Epidermal melanocyte (primary cell): ENCODE measurements at regions not wholly inside any gene's neighbourhood (a gene's known extent, or its start where the extent isn't known, plus 50 kb on each side); places are given as distances from the start of the nearest gene placed in this dataset.
"Not testable (repeated sequence)": the region's sequence is repeated elsewhere in the genome, so short reads cannot be mapped to it uniquely, and the experiment has no call there.

Source experiments
- DNase-seq: peaks from one replicate; pipeline ENCODE4 v3.0.0; 2011; ENCODE audit warnings: low spot score; ENCODE audit not compliant: insufficient read length

DNA sequence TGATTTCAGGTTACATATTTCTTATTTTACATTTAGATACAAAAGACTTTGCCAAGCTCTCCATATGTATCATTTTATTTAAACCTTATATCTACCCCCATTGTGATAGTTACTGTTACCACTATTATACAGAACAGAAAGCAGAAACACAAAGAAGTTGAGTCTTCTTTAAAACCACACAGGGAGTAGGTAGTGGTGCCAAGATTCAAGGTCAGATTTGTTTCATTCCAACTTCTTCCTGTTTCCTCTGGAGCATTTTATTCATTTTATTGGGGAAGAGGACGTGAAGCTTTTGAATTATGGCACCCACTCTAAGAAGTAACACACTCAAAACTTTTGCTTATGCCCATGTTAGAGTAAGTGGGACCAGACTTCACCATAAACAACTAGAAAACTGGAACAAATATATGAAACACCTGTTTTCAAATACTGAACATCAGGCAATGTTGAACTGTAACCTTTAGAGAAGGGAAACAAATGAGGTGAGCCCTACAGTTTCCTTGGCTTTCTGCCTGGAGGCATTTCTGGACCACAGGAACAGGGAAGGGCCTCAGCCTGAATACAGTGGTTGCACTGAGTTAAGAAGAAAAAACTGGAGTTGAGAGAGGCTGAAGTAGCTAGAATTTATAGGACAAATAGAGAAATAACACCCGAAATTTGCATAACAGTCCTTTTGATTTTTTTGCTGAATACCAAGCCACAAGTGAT lies 160.4 kb upstream of the SSTR1 start:
- no peak for DNase-seq

DNA sequence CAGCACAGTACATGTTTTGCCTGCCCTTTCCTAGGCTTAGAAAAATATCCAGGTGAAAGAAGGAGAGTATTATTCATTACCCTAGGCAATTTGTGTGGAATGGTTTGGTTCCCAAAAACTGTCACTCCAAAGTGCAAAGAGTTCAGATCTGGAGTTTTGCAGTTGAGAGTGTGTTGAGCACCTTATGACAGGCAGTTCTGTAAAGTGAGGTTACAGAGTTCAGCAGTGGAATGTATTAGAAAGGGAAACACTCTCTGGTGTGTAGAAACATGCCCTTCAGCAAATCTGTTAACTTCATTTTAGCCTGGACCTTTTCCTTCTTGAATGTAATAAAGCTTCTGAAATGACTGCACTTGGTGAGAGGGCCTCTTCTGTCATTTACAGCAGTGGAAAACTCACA lies 154.0 kb upstream of the SSTR1 start:
- no peak for DNase-seq

DNA sequence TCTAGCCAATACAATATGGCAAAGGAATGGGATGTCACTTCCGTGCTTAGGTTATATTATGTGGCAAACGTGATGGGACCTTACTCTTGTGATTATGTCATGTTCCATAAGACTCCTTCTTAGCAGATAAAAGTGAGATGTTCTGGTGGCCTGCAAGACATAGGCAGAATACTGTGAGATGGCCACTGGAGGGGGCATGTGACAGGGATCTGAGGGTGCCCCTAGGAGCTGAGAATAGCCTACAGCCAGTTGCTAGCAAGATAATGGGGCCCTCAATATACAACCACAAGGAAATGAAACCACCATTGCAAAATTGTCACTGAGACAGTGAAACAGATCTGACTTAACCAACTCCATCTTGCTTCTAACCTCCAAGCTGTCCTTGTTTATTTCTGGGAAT lies 151.4 kb upstream of the SSTR1 start:
- no peak for DNase-seq

DNA sequence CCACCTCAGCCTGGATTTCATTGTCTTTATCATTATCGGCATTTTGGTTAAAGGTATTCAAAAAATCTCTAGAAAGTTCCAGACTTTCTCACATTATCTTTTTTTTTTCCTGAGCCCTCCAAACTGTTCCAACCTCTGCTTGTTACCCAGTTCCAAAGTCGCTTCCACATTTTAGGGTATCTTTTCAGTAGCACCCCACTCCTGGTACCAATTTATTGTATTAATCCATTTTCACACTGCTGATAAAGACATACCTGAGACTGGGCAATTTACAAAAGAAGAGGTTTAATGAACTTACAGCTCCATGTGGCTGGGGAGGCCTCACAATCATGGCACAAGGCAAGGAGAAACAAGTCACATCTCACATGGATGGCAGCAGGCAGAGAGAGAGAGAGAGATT lies 145.5 kb upstream of the SSTR1 start:
- DNase-seq = not testable (repeated sequence)

DNA sequence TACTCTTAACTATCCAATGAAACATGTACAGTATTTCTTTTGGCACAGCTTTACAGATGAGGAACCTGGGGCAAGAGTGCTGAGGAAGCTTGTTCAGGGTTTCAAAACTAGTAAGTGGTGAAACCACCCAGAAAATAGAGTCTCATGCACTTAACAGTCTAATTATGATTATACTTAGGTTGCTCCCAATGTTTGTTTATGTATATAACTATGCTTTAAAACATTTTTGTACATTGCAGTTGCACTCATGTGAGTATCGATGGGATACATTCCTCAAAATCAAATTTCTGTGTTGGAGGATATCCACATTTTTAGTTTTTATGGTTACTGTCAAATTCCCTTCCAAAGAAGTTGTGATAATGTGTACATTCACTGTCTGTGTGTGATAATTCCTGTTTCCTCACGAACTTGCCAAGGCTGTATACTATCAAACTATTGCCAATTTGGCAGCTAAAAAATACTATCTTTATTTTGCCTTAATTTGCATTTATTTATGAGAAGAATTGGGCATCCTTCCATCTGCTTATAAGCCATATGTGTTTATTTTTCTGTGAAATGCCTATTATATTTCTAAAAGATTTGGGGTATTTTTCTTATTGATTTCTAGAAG lies 143.9 kb upstream of the SSTR1 start:
- DNase-seq = no peak

DNA sequence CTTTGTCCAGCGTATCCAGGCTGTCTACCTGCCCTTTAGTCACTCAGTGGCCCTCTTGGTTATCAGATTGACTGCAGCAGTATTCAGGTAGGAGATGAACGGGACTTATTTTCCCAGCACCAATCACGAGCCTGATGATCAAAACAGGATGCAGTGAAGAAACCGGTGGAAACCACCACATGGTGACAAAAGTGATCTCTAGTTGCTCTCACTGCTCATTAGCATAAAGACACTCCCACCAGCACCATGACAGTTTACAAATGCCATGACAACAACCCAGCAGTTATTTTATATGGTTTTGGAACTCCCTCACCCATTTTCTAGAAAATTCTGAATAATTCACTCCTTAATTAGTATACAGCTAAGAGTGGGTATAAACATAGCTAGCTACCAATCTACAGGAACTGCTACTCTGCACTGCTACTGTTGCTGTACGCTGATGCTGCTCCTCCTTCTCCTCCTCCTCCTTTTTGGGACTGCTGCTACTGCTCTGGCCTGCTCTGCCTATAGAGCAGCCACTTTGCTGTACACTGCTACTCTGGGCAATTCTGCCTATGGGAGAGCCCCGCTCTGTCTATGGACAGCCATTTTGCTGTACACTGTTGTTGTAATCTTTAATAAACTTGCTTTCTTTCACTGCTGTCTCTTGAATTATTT lies 142.5 kb upstream of the SSTR1 start:
- DNase-seq = no peak

DNA sequence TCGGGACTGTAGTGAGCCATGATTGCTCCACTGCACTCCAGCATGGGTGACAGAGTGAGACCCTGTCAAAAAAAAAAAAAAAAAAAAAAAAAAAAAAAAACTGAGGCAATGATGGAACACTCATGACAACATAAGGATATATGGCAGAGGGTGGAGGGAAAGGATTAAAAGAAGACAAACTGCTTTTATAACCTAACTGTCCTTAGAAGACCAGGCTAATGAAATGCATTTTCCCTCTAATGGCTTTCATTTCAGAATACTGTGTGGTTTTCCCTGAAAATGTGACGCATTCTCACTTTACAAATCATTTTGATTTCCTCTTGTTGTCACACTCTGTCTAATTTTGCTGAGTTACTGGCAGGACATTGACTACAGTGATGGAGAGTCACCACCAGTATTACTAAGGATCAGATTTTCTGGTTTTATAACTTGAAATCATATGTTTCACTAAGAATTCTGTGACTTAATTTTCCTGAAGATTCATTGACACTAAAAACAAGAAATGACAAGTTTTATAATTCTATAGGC lies 137.6 kb upstream of the SSTR1 start:
- no peak for DNase-seq

DNA sequence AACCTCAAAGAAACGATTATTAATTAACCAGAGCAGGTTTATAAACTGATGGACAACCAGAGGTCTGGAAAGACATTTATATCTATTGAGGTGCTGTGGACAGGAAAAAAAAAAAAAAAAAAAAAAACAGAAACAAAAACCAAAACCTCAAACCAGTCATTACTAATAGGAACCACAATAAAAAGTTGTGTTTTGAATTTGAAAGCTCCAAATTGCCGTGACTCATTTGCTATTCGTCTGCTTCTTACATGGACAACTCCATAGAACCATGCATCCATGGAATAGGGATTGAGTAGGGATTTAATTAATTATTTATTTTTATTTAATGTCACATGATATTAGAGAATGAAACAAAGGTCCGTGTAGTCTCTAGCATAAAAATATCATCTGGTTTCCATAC lies 134.1 kb upstream of the SSTR1 start:
- DNase-seq = no peak

DNA sequence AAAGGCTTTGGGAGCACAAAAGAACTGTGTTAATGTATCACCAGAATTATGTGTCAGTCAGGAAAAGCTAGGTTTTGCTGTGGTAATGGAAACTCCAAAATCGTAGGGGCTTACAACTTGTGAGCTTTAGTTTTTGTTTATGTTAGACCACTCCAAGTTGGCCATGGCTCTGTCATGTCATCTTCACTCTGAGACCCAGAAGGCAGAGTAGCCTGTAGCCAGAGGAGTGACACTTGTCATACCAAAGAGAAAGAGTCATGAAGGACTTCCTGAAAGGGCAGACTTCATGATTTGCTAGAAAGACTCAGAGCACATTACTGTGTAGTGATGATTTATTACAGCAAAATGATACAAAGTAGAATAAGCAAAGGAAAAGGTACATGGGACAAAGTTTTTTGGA lies 133.6 kb upstream of the SSTR1 start:
- no peak for DNase-seq

DNA sequence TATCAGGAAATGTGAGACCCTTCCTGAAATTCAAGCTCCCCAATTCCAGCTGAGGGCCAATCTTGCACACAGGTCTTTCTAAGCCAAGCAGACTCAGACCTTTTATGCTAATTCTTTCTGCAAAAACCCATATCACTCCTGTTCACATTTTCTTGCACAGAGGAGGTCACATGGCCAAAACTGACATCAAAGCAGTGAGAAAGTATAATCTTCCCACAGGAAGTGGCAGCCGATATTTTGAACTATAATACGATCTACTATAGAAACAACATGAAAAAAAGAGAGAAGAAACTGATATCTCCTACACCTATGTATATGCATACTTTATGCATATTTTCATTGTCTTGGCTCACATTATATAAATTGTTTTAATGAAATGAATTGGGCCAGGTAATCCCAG lies 132.9 kb upstream of the SSTR1 start:
- no peak for DNase-seq

DNA sequence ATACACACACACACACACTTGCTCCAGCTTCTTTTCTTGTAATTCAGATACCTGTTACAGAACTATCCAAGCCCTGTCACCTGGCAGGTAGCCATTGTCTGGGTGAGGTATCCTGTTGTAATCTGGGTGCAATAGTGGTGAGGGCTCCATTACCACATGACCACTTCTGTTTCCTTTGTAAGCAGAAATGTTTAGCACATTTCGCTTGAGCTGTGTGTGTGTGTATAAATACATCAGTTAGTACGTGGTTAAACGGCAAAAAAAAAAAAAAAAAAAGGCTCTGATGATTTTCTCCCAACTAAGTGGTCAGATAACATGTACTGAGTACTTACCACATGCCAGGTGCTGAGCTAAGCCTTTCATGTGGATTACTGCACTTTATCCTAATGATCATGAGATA lies 129.3 kb upstream of the SSTR1 start:
- DNase-seq = no peak

DNA sequence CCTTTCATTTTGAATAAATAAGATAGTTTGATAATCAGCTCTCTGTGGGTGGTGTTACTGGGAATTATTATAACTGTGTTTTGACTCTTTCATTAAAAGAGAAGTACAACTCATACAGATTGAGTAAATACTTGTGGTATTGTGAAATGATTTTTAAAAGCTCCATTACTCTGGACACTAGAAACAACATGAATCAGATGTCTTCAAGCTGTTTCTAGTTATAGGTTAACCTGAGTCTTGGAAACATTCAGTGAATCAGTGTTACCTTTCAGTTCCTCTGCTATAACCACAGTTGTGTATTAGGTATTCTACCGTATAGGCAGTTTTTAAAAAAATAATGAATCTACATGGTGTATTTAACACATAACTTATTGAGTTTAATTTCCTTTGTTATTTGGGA lies 128.4 kb upstream of the SSTR1 start:
- DNase-seq = no peak

DNA sequence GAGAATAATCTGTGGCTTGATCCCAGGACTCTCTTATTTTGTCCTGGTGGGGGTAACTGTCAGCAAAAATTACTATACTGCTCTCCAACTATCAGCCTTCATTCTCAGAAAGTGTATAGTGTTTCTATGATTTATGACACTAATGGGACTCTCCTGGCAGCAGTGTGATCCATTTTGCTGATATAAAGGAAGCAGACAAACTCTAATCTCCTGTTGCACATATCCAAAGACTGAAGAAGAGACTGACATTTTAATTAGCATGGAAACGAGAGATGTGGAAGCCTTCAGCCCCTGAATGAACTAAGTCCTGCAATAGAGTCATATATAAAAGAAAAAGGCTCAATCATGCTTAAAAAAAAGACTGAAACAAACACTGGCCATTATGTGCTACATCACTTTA lies 127.8 kb upstream of the SSTR1 start:
- DNase-seq = no peak

DNA sequence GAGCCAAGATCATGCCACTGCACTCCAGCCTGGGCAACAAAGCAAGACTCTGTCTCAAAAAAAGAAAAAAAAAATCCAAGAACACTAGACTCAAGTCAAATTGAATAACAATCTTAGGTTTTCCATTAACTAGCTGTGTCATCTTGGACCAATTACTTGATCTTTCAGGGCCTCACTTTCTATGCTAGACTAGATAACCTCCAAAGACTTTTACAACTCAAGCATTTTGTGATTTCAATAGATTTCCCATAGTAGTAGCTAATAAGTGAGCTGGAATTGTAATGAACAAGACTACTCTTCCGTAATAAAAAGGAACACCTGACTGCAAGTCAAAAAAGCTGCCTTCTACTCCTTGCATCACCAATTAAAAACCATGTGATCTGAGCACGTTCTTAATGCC lies 127.0 kb upstream of the SSTR1 start:
- no peak for DNase-seq

DNA sequence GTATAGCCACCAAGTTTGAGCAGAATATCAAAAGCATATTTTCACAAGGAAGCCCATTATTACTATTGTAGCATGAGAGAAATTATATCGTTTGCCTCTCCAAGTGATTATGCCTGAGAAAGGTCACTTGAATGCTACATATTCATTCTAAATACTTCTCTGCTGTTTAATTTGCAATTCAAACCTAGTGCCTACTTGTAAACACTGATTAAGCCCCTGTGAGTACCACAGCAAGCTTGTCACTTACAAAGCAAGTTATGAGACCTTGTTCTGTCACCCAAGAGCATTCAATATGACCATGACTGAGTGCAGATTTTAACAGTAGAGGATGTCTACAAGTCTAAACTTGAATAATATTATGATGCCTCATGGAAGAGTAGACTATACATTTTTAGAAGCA lies 124.7 kb upstream of the SSTR1 start:
- no peak for DNase-seq

DNA sequence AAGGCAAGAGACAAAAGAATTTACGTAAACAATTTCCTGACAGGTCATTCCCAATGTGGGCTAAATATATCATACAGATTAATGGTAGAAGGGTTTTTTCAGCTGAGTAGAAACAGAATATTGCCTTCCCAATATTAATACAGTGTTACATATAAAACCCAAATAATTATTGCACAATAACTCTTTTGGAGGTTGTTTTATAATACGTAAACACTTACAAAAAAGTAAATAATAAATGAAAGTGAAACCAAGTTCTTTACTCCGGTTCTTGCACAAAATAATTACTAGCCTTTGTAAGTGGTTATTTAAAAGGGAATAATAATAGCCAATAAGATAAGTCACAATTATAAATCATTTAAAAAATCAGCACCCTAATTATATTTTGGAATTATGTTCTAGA lies 118.6 kb upstream of the SSTR1 start:
- no peak for DNase-seq

DNA sequence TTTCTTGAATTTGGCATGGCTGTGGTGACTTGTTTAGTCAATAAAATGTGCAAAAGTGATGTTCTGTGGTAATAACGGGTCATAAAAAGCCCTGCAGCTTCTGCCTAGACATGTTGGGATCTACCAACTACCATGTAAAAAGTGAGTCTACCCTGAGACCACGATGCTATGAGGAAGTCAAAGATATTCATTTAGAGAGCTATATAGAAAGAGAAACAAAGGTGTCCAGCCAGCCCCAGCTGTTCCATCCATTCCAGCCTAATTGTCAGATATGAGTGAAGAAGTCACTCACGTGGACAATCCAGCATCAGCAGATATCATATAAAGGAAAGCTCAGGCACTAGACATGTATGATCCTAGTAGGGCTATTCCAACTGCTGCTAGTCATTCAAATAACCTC lies 117.2 kb upstream of the SSTR1 start:
- no peak for DNase-seq

DNA sequence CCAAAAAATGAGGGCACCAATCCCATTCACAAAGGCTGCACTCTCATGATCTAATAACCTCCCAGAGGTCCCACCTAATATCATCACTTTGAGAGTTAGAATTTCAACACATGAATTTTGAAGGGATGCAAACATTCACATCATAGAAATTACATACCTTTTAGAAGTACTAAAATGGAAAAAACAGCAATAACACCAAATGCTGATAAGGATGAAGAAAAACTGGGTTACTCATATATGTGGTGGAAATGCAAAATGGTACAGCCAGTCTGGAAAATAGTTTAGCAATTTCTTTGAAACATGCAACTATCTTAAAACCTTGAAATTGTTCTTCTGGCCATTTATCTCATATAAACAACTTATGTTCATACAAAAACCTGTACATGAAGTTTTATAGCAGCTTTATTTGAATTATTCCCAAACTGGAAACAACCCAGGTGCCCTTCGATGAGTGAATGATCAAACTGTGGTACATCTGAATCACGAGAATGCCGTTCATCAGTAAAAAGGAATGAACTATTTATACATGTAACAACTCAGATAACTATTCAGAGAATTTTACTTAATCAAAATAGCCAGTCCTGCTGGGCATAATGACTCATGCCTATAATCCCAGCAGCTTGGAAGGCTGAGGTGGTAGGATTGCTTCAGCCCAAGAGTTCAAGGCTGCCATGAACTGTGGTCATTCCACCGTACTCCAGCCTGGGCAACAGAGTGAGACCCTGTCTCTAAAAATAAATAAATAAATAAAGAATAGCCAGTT lies 109.4 kb upstream of the SSTR1 start:
- DNase-seq = no peak

DNA sequence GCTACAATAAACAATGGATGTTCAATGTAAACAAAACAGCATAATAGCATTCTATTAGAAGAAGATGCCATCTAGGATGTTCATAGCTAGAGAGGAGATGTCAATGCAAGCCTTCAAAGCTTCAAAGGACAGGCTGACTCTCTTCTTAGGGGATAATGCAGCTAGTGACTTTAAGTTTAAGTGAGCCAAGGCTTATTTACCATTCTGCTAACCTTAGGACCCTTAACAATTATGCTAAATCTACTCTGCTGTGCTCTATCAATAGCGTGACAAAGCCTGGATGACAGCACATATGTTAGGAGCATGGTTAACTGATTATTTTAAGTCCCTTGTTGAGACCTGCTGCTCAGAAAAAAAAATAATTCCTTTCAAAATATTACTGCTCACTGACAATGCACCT lies 106.0 kb upstream of the SSTR1 start:
- DNase-seq = no peak

DNA sequence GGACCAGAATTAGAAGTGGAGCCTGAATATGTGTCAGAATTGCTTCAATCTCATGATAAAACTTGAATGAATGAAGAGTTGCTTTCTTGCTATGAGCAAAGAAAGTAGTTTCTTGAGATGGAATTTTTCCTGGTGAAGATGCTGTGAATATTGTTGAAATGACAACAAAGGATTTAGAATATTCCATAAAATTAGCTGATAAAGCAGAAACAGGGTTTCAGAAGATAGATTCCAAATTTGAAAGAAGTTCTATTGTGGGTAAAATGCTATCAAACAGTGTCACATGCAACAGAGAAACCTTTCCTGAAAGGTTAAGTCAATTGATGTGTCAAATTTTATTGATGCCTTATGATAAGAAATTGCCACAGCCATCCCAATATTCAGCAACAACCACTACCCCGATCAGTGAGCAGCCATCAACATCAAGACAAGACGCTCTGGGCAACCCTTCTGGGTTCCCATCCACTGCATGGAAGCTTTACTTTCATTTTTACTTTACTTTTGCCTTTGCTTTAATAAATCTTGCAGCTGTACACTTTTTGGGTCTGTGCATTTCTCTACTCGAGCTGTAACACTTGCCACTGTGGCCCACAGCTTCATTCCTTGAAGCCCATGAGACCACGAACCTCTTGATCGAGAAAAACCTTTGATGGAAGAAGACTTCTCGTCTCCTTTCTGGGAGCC lies 104.0 kb upstream of the SSTR1 start:
- DNase-seq = no peak

DNA sequence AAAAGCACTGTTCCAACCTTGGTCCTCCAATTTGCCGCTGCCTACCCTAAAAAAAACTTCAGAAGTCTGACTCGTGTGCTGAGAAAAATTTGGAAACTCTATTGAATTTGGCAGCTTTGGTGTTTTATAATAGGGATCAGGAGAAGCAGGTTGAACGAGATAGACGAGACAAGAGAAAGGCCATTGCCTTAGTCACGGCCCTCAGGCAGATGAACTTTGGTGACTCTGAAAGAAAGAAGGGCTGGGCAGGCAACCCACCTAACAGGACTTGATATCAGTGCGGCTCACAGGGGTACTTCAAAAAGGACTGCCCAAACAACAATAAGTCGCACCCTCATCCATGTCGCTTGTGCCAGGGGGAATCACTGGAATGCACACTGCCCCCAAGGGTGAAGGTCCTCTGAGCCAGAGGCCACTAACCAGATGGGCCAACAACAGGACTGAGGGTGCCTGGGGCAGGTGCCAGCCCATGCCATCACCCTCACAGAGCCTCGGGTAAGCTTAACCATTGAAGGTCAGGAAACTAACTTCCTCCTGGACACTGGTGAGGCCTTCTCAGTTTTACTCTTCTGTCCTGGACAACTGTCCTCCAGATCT lies 102.5 kb upstream of the SSTR1 start:
- no peak for DNase-seq
